Panc1 (cell line): ENCODE measurements at regions not wholly inside any gene's neighbourhood (a gene's known extent, or its start where the extent isn't known, plus 50 kb on each side); places are given as distances from the start of the nearest gene placed in this dataset.

ENCODE experiments used
- CTCF ChIP-seq: fragments of 450-650 bp; IDR thresholded peaks from 2 replicates; pipeline ENCODE4 v1.5.1; 2017; ENCODE audit warnings: mild to moderate bottlenecking
- REST ChIP-seq, 2 experiments: IDR thresholded peaks; 2 replicates each; pipeline ENCODE4 v1.6.1; 2011 to 2012; ENCODE audit warnings: low read depth in 2 of 2, control low read depth in 1 of 2, low read length in 1 of 2, mild to moderate bottlenecking in 1 of 2, moderate library complexity in 1 of 2; ENCODE audit not compliant: insufficient read depth in 1 of 2
- SIN3A ChIP-seq: IDR thresholded peaks from 2 replicates; pipeline ENCODE4 v1.6.1; 2012; ENCODE audit warnings: low read depth, mild to moderate bottlenecking, low read length, moderate library complexity, borderline replicate concordance; ENCODE audit not compliant: insufficient read depth
- TCF7L2 ChIP-seq: IDR thresholded peaks from 2 replicates; pipeline ENCODE4 v1.6.1; 2011; ENCODE audit warnings: mild to moderate bottlenecking, low read depth, low read length, inconsistent platforms

GRCh38 chr3:5444253-5444652, 256.7 kb downstream of the EDEM1 start:
- TF ChIP-seq CTCF (no peak), REST (IDR thresholded peaks at IDR 0.05; ENCODE audit: insufficient read depth in 1 of 2, low read depth in 2 of 2, low read length in 1 of 2) (no peak), TCF7L2 (no peak), SIN3A (no peak)
